DOHH2 (cell line): ENCODE measurements at regions not wholly inside any gene's neighbourhood (a gene's known extent, or its start where the extent isn't known, plus 50 kb on each side); places are given as distances from the start of the nearest gene placed in this dataset.
"Not testable (repeated sequence)": the region's sequence is repeated elsewhere in the genome, so short reads cannot be mapped to it uniquely, and the experiment has no call there.

Source experiments
- H3F3A ChIP-seq: fragments of 200-600 bp; sonication (generic), shearing (Covaris generic); 2 replicates; pipeline ENCODE4 v1.6.0; 2016; ENCODE audit warnings: antibody characterized with exemption, mild to moderate bottlenecking; ENCODE audit not compliant: control insufficient read depth, insufficient read depth
- H3K27ac ChIP-seq: fragments of 200-600 bp; sonication (generic); 2 replicates; pipeline ENCODE4 v1.5.1; 2014; ENCODE audit warnings: low read depth, mild to moderate bottlenecking, low read length, moderate library complexity
- H3K27me3 ChIP-seq: fragments of 200-600 bp; sonication (generic); 2 replicates; pipeline ENCODE4 v1.6.1; 2014; ENCODE audit warnings: mild to moderate bottlenecking, low read length, mixed read lengths; ENCODE audit not compliant: control insufficient read depth
- H3K36me3 ChIP-seq: fragments of 200-600 bp; sonication (generic); 2 replicates; pipeline ENCODE4 v1.6.1; 2014; ENCODE audit warnings: mild to moderate bottlenecking, low read length, moderate library complexity, mixed read lengths; ENCODE audit not compliant: control insufficient read depth
- H3K4me1 ChIP-seq: fragments of 200-600 bp; sonication (generic); 2 replicates; pipeline ENCODE4 v1.6.1; 2014; ENCODE audit warnings: mild to moderate bottlenecking, low read length, mixed read lengths; ENCODE audit not compliant: control insufficient read depth
- H3K4me2 ChIP-seq: fragments of 200-600 bp; sonication (generic); 2 replicates; pipeline ENCODE4 v1.6.0; 2014; ENCODE audit warnings: mild to moderate bottlenecking, low read length, moderate library complexity
- H3K4me3 ChIP-seq: fragments of 200-600 bp; sonication (generic); 2 replicates; pipeline ENCODE4 v1.5.1; 2014; ENCODE audit warnings: mild to moderate bottlenecking, low read length, mixed read lengths
- H3K79me2 ChIP-seq: fragments of 200-600 bp; sonication (generic); 2 replicates; pipeline ENCODE4 v1.6.1; 2014; ENCODE audit warnings: mild to moderate bottlenecking, low read length, mixed read lengths; ENCODE audit not compliant: control insufficient read depth
- H3K9me2 ChIP-seq: fragments of 200-600 bp; sonication (generic); replicated peaks from 2 replicates; pipeline ENCODE4 v1.6.1; 2014; ENCODE audit warnings: mild to moderate bottlenecking, low read length, mixed read lengths; ENCODE audit not compliant: control insufficient read depth
- H3K9me3 ChIP-seq: fragments of 200-600 bp; sonication (generic); 2 replicates; pipeline ENCODE4 v1.6.1; 2014; ENCODE audit warnings: antibody characterized with exemption, low read length, mixed read lengths; ENCODE audit not compliant: control insufficient read depth, insufficient read depth
- H4K20me1 ChIP-seq: fragments of 200-600 bp; sonication (generic); 2 replicates; pipeline ENCODE4 v1.6.0; 2014; ENCODE audit warnings: low read depth, mild to moderate bottlenecking, antibody characterized with exemption, low read length, moderate library complexity; ENCODE audit not compliant: control insufficient read depth, insufficient read depth
- EZH2phosphoT487 ChIP-seq: fragments of 200-600 bp; sonication (generic); IDR thresholded peaks from 2 replicates; pipeline ENCODE4 v1.6.1; 2017; ENCODE audit warnings: borderline replicate concordance, mild to moderate bottlenecking, antibody characterized with exemption, low read length, moderate library complexity, mixed read lengths
- TF ChIP-seq, protein P1 (sequence below): fragments of 200-600 bp; sonication (generic); IDR thresholded peaks from one replicate; pipeline ENCODE4 v1.5.1; 2014; ENCODE audit warnings: antibody characterized with exemption, mild to moderate bottlenecking, low read depth, low read length; ENCODE audit not compliant: poor library complexity, severe bottlenecking

DNA sequence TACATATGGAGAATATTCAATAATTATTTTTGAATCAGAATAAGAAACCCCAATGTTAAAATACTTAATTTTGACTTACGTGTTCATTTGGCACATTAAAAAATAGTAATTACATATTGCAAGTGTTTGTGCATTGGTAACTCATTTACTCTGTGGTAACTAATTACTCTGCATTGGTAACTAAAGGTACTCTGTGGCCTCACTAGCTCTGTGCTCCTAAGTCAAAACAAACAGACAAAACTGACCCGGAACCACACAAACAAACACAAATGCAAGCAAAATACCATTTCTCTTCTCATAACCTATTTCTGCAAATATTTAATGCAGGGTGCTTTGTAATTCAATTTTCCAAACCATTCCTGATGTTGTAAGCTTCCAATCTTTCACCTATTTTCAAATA lies 1244.3 kb downstream of the REEP3 start:
- Histone ChIP-seq H3K4me1 (no peaks in the 10 kb centered on the region), H3F3A (no peaks in the 10 kb centered on the region), H3K9me3 (no peaks in the 10 kb centered on the region), H3K36me3 (no peaks in the 10 kb centered on the region), H3K79me2 (no peaks in the 10 kb centered on the region), H4K20me1 (no peaks in the 10 kb centered on the region), H3K27ac (no peak overlapping the region), H3K27me3 (no peaks in the 10 kb centered on the region), H3K4me3 (no peak overlapping the region), H3K9me2 (no peaks in the 10 kb centered on the region), H3K4me2 (no peak overlapping the region)
- TF ChIP-seq, protein P1, sequence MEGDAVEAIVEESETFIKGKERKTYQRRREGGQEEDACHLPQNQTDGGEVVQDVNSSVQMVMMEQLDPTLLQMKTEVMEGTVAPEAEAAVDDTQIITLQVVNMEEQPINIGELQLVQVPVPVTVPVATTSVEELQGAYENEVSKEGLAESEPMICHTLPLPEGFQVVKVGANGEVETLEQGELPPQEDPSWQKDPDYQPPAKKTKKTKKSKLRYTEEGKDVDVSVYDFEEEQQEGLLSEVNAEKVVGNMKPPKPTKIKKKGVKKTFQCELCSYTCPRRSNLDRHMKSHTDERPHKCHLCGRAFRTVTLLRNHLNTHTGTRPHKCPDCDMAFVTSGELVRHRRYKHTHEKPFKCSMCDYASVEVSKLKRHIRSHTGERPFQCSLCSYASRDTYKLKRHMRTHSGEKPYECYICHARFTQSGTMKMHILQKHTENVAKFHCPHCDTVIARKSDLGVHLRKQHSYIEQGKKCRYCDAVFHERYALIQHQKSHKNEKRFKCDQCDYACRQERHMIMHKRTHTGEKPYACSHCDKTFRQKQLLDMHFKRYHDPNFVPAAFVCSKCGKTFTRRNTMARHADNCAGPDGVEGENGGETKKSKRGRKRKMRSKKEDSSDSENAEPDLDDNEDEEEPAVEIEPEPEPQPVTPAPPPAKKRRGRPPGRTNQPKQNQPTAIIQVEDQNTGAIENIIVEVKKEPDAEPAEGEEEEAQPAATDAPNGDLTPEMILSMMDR = no peak
- TF ChIP-seq EZH2phosphoT487 = no peak

DNA sequence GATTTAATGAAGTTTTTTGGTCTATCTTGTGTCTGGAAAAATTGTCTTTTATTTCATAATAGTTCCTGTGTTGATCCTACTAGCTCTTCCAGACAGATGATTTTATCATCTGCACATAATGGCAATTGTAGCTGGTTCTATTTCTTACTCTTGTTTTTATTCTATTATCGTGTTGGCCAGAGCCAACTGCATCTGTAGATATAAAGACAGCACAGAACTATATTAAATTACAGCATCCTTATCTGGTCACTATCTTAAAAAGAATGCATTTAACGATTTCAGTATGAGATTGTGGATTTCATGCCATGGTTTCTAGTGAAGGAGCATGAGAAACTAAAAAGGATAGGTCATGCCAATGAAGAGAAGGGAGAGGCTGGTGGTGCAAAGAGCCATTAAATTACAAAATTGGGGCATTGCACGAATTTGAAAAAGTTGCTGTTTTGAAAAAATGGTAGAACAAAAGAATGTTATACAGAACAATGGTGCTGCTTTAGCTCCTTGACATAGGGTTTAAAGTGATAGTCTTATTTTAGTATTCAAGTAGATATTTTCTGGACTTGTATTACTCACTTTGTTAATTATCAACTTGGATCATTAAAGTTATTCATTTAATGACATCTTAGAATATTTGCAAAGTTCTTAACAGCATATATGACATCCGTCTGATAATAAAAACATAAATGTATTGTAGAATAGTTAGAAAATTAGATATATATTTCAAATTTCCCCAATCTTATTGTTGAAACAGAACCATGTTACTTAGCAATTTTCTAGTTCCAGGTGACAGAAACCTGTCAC lies 1250.3 kb downstream of the REEP3 start:
- Histone ChIP-seq H4K20me1 (no peaks in the 10 kb centered on the region), H3K9me3 (no peaks in the 10 kb centered on the region), H3K36me3 (no peaks in the 10 kb centered on the region), H3K9me2 (no peaks in the 10 kb centered on the region), H3K27me3 (no peaks in the 10 kb centered on the region), H3K79me2 (no peaks in the 10 kb centered on the region), H3K4me1 (no peaks in the 10 kb centered on the region), H3K27ac (no peak overlapping the region), H3K4me2 (no peak overlapping the region), H3K4me3 (no peak overlapping the region), H3F3A (no peaks in the 10 kb centered on the region)
- TF ChIP-seq, protein P1 = no peak
- TF ChIP-seq EZH2phosphoT487 = no peak

DNA sequence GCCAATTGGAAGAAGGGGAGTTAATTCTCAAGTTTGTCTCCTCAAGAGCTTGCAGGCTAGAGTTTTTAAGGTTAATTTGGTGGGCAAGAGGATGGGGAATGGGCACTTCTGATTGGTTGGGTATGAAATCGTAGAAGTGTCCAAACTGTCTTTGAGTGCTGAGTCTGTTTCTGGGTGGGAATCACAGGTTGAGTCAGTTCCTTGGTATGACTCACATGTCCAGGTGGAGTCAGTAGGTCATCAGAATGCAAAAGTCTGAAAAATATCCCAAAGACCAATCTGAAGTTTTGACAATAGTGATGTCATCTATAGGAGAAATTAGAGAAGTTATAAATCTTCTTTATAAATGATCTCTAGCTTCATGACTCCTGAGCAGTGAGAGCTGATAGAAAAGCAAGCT lies 1252.2 kb downstream of the REEP3 start:
- H3K4me1 ChIP-seq = no peaks in the 10 kb centered on the region
- no peaks in the 10 kb centered on the region for H3K36me3 ChIP-seq
- no peaks in the 10 kb centered on the region for H3K9me2 ChIP-seq
- H3K9me3 ChIP-seq = no peaks in the 10 kb centered on the region
- H3K4me2 ChIP-seq = no peak overlapping the region
- no peaks in the 10 kb centered on the region for H3K79me2 ChIP-seq
- no peaks in the 10 kb centered on the region for H3F3A ChIP-seq
- no peaks in the 10 kb centered on the region for H4K20me1 ChIP-seq
- no peak overlapping the region for H3K27ac ChIP-seq
- TF ChIP-seq EZH2phosphoT487 = no peak
- H3K27me3 ChIP-seq = no peaks in the 10 kb centered on the region
- no peak overlapping the region for H3K4me3 ChIP-seq

DNA sequence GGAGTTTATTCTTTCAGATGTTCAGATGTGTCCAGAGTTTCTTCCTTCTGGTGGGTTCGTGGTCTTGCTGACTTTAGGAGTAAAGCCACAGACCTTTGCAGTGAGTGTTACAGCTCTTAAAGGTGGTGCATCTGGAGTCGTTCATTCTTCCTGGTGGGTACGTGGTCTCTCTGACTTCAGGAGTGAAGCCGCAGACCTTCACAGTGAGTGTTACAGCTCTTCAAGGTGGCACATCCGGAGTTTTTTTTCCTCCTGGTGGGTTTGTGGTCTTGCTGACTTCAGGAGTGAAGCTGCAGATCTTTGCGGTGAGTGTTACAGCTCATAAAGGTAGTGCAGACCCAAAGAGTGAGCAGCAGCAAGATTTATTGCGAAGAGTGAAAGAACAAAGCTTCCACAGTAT lies 1263.2 kb downstream of the REEP3 start:
- H3K4me3 ChIP-seq, H3K9me2 ChIP-seq, H3K79me2 ChIP-seq, H3K4me2 ChIP-seq, H3K27ac ChIP-seq, H3F3A ChIP-seq, H4K20me1 ChIP-seq, H3K27me3 ChIP-seq, H3K36me3 ChIP-seq, H3K9me3 ChIP-seq, H3K4me1 ChIP-seq: not testable (repeated sequence)
